ENCODE measurements at regions not wholly inside any gene's neighbourhood (a gene's known extent, or its start where the extent isn't known, plus 50 kb on each side); places are given as distances from the start of the nearest gene placed in this dataset.

DNA sequence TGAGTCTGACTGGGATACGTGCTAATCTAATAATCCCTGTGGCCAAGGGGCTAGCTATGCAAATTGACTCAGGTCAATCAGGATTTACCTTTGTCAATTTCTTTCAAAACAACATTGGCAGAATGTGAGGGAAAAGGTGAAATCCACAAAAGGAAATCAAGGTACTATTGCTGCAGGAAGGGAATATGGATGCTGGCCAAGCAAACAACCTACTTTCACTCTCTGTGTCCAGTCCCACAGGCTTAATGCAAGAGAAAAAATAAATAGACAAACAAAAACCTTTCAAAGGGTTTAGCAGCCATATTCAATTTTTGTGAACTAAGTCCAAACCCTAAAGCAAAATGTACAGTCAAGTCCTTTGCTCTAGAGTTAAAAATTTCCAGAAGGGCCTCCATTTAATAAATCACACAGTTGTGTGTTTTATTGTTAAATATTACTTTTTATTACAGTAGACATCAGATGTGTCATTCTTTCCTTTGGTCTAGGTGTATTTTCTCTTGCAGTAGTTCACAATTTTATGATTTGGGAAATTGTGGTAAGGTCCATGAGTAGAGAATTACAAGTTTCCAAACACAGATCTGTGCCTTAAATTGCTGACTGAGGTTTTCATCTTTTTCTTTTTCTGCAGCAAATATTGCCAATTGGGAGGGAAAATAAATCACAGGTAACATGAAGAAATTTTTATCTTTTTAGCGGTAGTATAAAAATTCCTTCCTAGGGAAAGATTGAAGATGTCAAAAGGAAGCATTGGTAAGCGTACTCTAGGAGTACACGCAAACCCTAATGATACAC lies 309.1 kb downstream of the DMAC1 start:
- TF ChIP-seq POLR2A (IDR thresholded peaks at IDR 0.05) (no peak), CTCF (IDR thresholded peaks at IDR 0.05) (no peak)

All from heart left ventricle (tissue), 13 donors.